ENCODE measurements at regions not wholly inside any gene's neighbourhood (a gene's known extent, or its start where the extent isn't known, plus 50 kb on each side); places are given as distances from the start of the nearest gene placed in this dataset.

- TF ChIP-seq RAD21 (IDR thresholded peaks at IDR 0.05; ENCODE audit: low read depth) (peak; percentile 90), ZBTB7A (IDR thresholded peaks at IDR 0.05; ENCODE audit: low read depth) (no peak)
These were observed 263.2 kb downstream of the COX7C start for GRCh38 chr5:86880785-86881492.

- TF ChIP-seq TAF1 (IDR thresholded peaks at IDR 0.05; ENCODE audit: low read depth) (no peak), EP300 (IDR thresholded peaks at IDR 0.05; ENCODE audit: borderline replicate concordance) (no peak), NFIC (IDR thresholded peaks at IDR 0.05) (no peak), TEAD4 (IDR thresholded peaks at IDR 0.05) (no peak)
- TF ChIP-seq, protein P1, sequence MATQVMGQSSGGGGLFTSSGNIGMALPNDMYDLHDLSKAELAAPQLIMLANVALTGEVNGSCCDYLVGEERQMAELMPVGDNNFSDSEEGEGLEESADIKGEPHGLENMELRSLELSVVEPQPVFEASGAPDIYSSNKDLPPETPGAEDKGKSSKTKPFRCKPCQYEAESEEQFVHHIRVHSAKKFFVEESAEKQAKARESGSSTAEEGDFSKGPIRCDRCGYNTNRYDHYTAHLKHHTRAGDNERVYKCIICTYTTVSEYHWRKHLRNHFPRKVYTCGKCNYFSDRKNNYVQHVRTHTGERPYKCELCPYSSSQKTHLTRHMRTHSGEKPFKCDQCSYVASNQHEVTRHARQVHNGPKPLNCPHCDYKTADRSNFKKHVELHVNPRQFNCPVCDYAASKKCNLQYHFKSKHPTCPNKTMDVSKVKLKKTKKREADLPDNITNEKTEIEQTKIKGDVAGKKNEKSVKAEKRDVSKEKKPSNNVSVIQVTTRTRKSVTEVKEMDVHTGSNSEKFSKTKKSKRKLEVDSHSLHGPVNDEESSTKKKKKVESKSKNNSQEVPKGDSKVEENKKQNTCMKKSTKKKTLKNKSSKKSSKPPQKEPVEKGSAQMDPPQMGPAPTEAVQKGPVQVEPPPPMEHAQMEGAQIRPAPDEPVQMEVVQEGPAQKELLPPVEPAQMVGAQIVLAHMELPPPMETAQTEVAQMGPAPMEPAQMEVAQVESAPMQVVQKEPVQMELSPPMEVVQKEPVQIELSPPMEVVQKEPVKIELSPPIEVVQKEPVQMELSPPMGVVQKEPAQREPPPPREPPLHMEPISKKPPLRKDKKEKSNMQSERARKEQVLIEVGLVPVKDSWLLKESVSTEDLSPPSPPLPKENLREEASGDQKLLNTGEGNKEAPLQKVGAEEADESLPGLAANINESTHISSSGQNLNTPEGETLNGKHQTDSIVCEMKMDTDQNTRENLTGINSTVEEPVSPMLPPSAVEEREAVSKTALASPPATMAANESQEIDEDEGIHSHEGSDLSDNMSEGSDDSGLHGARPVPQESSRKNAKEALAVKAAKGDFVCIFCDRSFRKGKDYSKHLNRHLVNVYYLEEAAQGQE (IDR thresholded peaks at IDR 0.05; ENCODE audit: low read depth), result no peak
These were observed 263.9 kb downstream of the COX7C start for GRCh38 chr5:86881493-86882090.

DNA sequence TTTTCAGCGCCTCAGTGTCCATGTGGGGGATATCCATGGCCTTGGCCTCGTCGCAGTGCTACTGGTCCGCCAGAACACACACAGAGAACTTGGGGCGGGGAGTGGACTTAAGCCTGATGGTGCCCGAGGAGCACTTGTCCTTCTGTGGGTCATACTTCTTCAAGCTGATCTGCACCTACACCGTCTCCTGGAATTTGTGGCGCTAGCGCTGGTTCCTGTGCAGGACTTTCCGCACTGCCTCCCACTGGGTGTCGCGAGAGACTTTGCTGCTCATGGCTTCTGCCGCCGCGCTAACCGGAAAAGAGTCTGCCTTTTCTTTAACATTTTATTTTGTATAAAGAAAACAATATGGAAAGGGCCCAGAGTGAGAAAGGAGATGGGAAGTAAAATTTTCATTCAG, 266.9 kb downstream of the COX7C start:
- no peak for TF ChIP-seq CEBPB (IDR thresholded peaks at IDR 0.05)
- TF ChIP-seq FOXM1 (IDR thresholded peaks at IDR 0.05; ENCODE audit: borderline replicate concordance, low read depth), result no peak
- TF ChIP-seq EP300 (IDR thresholded peaks at IDR 0.05; ENCODE audit: borderline replicate concordance), result no peak
- TF ChIP-seq TCF12 (IDR thresholded peaks at IDR 0.05; ENCODE audit: low read depth), result no peak
- TF ChIP-seq, protein P1 (IDR thresholded peaks at IDR 0.05; ENCODE audit: low read depth), result no peak
- no peak for TF ChIP-seq TEAD4 (IDR thresholded peaks at IDR 0.05)
- no peak for TF ChIP-seq CREB1 (IDR thresholded peaks at IDR 0.05; ENCODE audit: low read depth)
- no peak for TF ChIP-seq ZBTB7A (IDR thresholded peaks at IDR 0.05; ENCODE audit: low read depth)
- no peak for TF ChIP-seq NFIC (IDR thresholded peaks at IDR 0.05)
- TF ChIP-seq YY1 (IDR thresholded peaks at IDR 0.05; ENCODE audit: low read depth), result no peak
- no peak for TF ChIP-seq MAX (IDR thresholded peaks at IDR 0.05)
- TF ChIP-seq, protein P2, sequence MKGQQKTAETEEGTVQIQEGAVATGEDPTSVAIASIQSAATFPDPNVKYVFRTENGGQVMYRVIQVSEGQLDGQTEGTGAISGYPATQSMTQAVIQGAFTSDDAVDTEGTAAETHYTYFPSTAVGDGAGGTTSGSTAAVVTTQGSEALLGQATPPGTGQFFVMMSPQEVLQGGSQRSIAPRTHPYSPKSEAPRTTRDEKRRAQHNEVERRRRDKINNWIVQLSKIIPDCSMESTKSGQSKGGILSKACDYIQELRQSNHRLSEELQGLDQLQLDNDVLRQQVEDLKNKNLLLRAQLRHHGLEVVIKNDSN (IDR thresholded peaks at IDR 0.05), result no peak
- TF ChIP-seq RAD21 (IDR thresholded peaks at IDR 0.05; ENCODE audit: low read depth), result no peak
- no peak for TF ChIP-seq EGR1 (IDR thresholded peaks at IDR 0.05)
- TF ChIP-seq TAF1 (IDR thresholded peaks at IDR 0.05; ENCODE audit: low read depth), result no peak

- TF ChIP-seq NFIC (IDR thresholded peaks at IDR 0.05) (no peak), TEAD4 (IDR thresholded peaks at IDR 0.05) (no peak), MAX (IDR thresholded peaks at IDR 0.05) (no peak), RAD21 (IDR thresholded peaks at IDR 0.05; ENCODE audit: low read depth) (no peak), FOXM1 (IDR thresholded peaks at IDR 0.05; ENCODE audit: borderline replicate concordance, low read depth) (no peak), CEBPB (IDR thresholded peaks at IDR 0.05) (no peak)
- TF ChIP-seq, protein P2 (IDR thresholded peaks at IDR 0.05), result no peak
These were observed 267.3 kb downstream of the COX7C start for GRCh38 chr5:86885011-86885410.

- TF ChIP-seq TAF1 (IDR thresholded peaks at IDR 0.05; ENCODE audit: low read depth) (no peak), NFIC (IDR thresholded peaks at IDR 0.05) (no peak), ZBTB7A (IDR thresholded peaks at IDR 0.05; ENCODE audit: low read depth) (no peak), TEAD4 (IDR thresholded peaks at IDR 0.05) (no peak), MAX (IDR thresholded peaks at IDR 0.05) (no peak), CEBPB (IDR thresholded peaks at IDR 0.05) (no peak), YY1 (IDR thresholded peaks at IDR 0.05; ENCODE audit: low read depth) (no peak), FOXM1 (IDR thresholded peaks at IDR 0.05; ENCODE audit: borderline replicate concordance, low read depth) (no peak), CREB1 (IDR thresholded peaks at IDR 0.05; ENCODE audit: low read depth) (no peak), TCF12 (IDR thresholded peaks at IDR 0.05; ENCODE audit: low read depth) (no peak)
- TF ChIP-seq, protein P2 (IDR thresholded peaks at IDR 0.05), result no peak
- TF ChIP-seq, protein P1 (IDR thresholded peaks at IDR 0.05; ENCODE audit: low read depth), result no peak
These were observed 267.9 kb downstream of the COX7C start for GRCh38 chr5:86885489-86886230.
